Left cardiac atrium (tissue), 4 donors: ENCODE measurements at regions not wholly inside any gene's neighbourhood (a gene's known extent, or its start where the extent isn't known, plus 50 kb on each side); places are given as distances from the start of the nearest gene placed in this dataset.

Source experiments
- ATAC-seq, 2 donors: fragments of 200-7000 bp; cut with Tn5 transposase; one replicate each; pipeline ENCODE4 v1.9.1; 2020; ENCODE audit warnings: mild to moderate bottlenecking in 2 of 2, moderate library complexity in 2 of 2
- DNase-seq: peaks from one replicate; pipeline ENCODE4 v3.0.0-alpha.2; 2020
- intact Hi-C, 2 donors: fragments of 100-400 bp; cut with DNase I; formaldehyde crosslinking; loops; one replicate each; pipeline versions ENCODE4 v1.14.1 to v1.15.1; 2022 to 2023
- donor health status: DM: no; HTN: yes; CAD: no.
- donor health status: DM: no; HTN: yes; CAD: no; lungs with severe emphysema.
- donor health status: DM: yes; HTN: yes; CAD: no.
- donor health status: Dilated cardiomyopathy.

DNA sequence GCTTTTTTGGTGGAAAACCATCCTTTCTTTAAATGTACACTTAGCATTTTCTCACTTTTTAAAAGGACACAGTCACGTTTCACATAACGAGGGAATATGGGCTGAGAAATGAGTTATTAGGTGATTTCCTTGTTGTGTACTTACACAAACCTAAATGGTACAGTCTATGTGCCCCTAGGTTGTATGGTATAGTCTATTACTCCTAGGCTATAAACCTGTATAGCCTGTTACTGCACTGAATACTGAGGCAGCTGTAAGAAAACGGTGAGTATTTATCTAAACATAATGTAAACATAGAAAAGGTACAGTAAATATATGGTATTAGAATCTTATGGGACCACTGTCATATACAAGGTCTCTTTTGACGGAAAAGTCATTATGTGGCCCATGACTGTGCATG is 913.5 kb upstream of the GHITM start:
- DNase-seq (no peak), ATAC-seq (no peak)
- intact Hi-C loops: no loop called here

GRCh38 chr10:83229991-83230390 is 909.3 kb upstream of the GHITM start:
- DNase-seq (no peak), ATAC-seq (no peak)
- intact Hi-C loops: no loop called here

- intact Hi-C loops: no loop called here
- ATAC-seq: no peak
- DNase-seq: no peak
Observed at GRCh38 chr10:83233691-83234090, 905.6 kb upstream of the GHITM start.

GRCh38 chr10:83248106-83248631 is 891.1 kb upstream of the GHITM start:
- DNase-seq (no peak), ATAC-seq (no peak)
- intact Hi-C loops: no loop called here

DNA sequence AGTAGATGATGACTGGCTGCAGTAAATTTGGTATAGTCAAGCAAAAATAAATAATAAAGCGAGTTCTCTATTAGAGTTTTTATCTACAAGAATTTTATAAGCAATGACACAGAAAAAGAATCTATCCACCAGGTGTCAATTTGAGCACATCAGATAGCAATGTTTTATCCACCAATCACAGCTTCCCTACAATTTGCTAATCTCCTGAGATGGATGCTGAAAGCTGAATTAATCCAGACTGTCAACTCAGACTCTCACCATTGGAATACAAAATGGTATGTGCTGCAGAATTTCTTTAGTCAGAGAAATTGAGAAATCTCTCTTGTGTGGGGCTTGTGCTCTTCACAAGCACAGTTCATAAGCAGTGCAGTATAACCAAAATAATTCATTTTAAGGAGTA is 888.9 kb upstream of the GHITM start:
- ATAC-seq: no peak
- intact Hi-C loops: no loop called here
- no peak for DNase-seq

- DNase-seq (no peak), ATAC-seq (no peak)
- intact Hi-C loops: no loop called here
Observed at GRCh38 chr10:83252169-83252568, 887.1 kb upstream of the GHITM start.

- DNase-seq: no peak
- ATAC-seq: no peak
- intact Hi-C loops: no loop called here
Observed at GRCh38 chr10:83252596-83252995, 886.7 kb upstream of the GHITM start.

- ATAC-seq: no peak
- intact Hi-C loops: no loop called here
- no peak for DNase-seq
Observed at GRCh38 chr10:83253011-83253671, 886.2 kb upstream of the GHITM start.

- intact Hi-C loops: no loop called here
- ATAC-seq (no peak), DNase-seq (no peak)
Observed at GRCh38 chr10:83254698-83255097, 884.6 kb upstream of the GHITM start.

GRCh38 chr10:83262434-83262833 is 876.9 kb upstream of the GHITM start:
- ATAC-seq (no peak), DNase-seq (no peak)
- intact Hi-C loops: no loop called here

DNA sequence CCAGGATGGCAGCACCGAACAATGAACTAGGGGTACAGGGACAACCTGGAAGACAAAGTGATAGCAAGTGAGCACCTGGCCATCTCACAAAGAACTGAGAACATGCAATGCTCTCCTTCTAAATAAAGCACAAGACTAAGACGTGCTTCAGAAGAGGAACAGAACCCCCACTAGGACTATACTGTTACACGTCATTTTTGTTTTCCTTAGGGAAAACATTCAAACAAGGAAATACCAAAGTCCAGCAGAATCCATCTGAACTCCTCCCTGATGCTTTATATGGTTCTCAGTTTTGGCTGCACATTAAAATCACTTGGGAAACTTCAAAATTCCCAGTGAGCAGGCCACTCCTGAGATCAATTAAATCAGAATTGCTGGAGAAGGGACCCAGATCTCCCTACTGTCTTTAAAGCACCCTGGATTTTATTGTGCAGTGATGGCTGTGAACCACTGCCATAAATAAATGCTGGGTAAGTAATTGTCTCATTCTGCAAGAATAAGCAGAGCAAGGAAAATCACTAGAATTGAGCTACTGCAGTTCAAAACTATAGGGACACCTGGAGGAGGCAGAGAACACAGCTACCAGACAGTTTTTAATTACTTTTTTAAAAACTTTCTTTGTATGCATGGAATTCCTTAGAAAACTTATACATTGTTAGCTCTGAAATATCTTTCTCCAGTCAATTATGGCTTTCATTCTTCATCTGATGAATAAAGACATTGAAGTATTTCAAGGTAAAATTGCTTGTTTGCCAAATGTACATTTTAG is 866.5 kb upstream of the GHITM start:
- DNase-seq (no peak), ATAC-seq (no peak)
- intact Hi-C loops: no loop called here

GRCh38 chr10:83274088-83274487 is 865.2 kb upstream of the GHITM start:
- ATAC-seq (peak in 1 of 2 donors; percentile 30), DNase-seq (no peak)
- intact Hi-C loops: no loop called here

DNA sequence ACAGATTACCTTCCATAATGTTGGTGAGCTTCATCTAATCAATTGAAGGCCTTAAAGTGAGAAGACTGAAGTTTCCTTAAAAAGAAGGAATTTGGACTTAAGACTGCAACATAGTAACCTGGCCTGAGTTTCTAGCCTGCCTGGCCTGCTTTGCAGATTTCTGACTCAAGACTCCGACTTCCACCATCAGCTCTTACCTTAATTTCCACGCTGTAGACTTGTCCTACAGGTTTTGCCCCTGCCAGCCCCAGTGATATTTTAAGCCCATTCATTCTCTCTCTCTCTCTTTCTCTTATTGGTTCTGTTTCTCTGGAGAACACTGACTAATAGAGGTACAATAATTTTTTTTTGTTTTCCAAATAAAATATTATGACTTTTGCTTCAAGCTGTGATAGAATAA is 862.3 kb upstream of the GHITM start:
- no peak for DNase-seq
- ATAC-seq: no peak
- intact Hi-C loops: no loop called here

DNA sequence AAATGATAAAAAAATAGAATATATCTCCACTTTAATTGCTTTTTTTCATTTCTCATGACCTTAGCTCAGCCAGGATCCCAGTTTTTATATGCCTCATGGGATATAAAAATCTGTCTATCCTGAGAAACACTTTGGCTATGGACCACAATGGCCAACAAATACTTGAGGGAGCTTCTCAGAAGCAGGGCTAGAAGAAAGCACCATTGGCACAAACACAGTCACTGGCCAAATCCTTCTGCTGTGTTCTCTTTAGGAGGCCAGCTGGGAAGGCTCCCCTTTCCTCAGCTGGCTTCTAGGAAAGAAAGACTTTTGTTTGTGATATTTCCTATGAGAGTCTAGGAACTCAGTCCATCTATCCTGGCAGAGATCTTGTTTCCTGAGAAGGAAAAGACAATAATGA is 856.2 kb upstream of the GHITM start:
- no peak for ATAC-seq
- DNase-seq: no peak
- intact Hi-C loops: no loop called here

DNA sequence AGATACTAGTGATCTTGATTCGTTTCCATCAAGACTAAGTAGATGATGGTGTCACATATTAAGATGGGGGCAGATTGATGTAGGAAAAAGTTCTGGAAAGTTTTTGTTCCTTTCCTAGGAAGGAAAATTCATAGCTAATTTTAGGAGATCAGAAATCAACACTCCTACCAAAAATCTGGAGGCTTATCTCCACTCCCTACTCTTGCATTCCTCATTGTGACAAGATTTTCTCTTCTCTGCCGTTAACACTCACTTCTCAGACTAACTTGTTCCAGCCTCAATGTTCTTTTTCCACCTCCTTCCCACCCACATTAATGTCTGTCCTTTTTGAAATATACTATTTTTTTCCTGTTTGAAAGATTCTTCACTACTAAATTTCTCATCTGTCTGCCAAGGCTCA is 851.9 kb upstream of the GHITM start:
- ATAC-seq: no peak
- intact Hi-C loops: no loop called here
- no peak for DNase-seq

GRCh38 chr10:83289373-83289772 is 849.9 kb upstream of the GHITM start:
- ATAC-seq (no peak), DNase-seq (no peak)
- intact Hi-C loops: no loop called here

- intact Hi-C loops: no loop called here
- DNase-seq: no peak
- no peak for ATAC-seq
Observed at GRCh38 chr10:83289948-83290347, 849.4 kb upstream of the GHITM start.

GRCh38 chr10:83301732-83302131 is 837.6 kb upstream of the GHITM start:
- ATAC-seq (no peak), DNase-seq (no peak)
- intact Hi-C loops: no loop called here

- intact Hi-C loops: no loop called here
- DNase-seq (no peak), ATAC-seq (no peak)
Observed at GRCh38 chr10:83302623-83303022, 836.7 kb upstream of the GHITM start.

- ATAC-seq (no peak), DNase-seq (no peak)
- intact Hi-C loops: no loop called here
Observed at GRCh38 chr10:83310688-83311087, 828.6 kb upstream of the GHITM start.

DNA sequence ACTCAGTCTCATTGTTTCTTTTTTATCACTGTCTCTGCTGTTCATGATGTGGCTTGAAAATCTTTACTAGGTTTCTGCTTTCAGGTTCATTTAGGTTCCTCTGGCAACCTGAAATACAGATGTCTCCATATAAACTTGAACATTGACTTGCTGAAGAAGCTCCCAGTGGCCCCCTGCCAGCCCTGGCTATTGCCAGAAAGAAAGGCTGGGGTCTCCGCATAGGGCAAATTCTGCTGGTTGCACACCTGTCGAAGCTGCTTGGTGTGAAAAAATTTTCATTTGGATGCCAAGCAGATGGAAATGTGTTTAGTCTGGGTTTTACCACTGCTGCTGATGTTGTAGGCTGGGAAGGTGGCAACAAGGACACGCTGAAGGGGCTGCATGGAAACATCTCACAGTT is 826.7 kb upstream of the GHITM start:
- intact Hi-C loops: no loop called here

More for the DNA sequence above, 826.7 kb upstream of the GHITM start:
- DNase-seq: no peak
- no peak for ATAC-seq
